ENCODE measurements at regions not wholly inside any gene's neighbourhood (a gene's known extent, or its start where the extent isn't known, plus 50 kb on each side); places are given as distances from the start of the nearest gene placed in this dataset.
"Not testable (repeated sequence)": the region's sequence is repeated elsewhere in the genome, so short reads cannot be mapped to it uniquely, and the experiment has no call there.

- FAIRE-seq, result no peak
Measured at GRCh38 chr17:70375813-70376770, 206.8 kb downstream of the KCNJ2 start.

GRCh38 chr17:70377654-70378053, 208.3 kb downstream of the KCNJ2 start:
- no peak for FAIRE-seq

DNA sequence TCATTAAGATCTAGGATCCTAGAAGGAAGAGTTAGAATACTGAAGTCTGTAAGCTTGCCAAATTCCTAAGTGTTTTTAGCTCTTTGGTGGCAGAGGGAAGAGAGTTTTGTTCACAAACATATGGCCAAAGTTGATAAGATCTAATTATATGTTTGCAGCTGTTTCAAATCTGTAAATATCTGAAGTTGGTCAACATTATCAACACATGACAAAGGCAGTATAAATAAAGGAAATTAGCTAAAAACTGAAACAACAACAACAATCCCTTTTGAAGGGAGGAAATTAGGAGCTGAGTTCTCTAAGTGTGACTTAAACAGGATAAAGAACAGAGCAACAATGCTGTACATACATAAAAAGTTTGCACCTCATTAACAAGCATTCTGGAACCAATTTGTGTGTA, 208.7 kb downstream of the KCNJ2 start:
- no peak for FAIRE-seq

DNA sequence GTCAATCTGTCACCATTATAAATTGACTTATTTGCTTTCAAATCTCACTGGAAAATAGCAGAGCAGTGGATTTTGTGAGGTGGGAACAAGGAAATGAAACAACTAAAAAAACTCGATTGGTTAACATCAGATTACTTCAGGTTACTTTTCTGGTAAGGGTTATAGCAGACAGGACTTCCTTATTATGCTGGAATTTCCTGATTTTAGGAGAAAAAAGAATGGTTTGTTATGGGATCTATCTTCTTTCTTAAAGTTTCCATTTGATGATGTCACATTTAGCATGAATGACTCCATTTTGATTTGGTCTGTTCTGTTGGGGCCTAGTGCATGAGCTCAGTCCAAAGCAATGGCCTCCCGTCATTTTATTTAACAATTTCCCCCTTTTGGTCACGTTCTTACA, 210.6 kb downstream of the KCNJ2 start:
- FAIRE-seq, result no peak

GRCh38 chr17:70381916-70382315, 212.6 kb downstream of the KCNJ2 start:
- not testable (repeated sequence) for FAIRE-seq

DNA sequence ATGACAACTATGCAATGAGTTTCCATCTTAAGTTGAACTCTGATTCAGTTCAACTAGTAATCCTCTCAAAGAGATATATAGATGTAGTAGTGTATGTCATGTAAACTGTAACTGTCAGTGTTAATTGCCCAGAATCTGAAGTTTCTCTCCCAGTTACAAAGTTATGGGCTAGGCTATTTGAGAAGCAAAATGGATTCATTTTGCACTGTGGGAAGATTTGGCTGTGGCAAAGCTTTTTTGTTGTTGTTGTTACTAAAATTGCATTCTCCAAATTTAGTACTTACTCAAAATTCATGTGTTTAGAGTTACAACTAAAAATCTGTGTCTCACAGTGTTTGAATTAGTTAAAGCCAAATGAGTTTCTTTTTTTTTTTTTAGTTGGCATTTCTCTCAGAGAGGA, 219.0 kb downstream of the KCNJ2 start:
- no peak for FAIRE-seq

GRCh38 chr17:70389232-70389757, 220.0 kb downstream of the KCNJ2 start:
- FAIRE-seq, result not testable (repeated sequence)

GRCh38 chr17:70390049-70390448, 220.7 kb downstream of the KCNJ2 start:
- FAIRE-seq, result no peak

DNA sequence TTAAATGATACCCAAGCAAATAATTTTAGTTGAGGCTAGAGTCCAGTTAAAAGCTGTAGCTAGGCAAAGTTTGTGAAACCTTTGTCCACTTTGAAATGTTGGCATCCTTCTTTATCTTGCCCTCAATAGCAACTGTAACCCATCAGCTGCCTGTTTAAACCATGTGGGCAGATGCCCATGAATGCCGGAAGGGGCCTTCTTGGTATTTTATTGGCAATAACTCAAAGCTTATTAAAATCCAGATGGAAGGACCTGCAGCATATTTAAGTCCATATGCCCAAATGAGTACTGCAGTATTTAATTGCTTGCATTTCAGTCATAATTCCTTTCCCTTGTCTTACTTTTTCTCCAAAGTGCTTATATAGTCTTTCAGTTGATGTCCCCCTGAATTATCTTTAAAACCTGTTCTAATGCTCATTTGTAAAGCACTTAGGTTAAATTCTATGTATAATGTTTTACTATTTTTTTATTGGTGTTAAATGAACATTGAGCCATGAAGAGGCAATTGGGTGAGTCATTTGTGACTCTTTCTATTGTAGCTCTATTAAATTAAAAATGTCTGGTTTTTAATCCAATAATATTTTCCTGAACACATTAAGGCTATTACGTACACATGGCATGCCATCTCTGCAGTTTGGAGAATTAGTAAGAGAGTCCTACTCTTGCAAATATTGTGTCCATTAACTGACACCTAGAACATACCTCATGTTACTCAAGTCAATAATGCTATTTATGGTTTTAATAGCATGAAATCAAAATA, 225.3 kb downstream of the KCNJ2 start:
- FAIRE-seq, result no peak

DNA sequence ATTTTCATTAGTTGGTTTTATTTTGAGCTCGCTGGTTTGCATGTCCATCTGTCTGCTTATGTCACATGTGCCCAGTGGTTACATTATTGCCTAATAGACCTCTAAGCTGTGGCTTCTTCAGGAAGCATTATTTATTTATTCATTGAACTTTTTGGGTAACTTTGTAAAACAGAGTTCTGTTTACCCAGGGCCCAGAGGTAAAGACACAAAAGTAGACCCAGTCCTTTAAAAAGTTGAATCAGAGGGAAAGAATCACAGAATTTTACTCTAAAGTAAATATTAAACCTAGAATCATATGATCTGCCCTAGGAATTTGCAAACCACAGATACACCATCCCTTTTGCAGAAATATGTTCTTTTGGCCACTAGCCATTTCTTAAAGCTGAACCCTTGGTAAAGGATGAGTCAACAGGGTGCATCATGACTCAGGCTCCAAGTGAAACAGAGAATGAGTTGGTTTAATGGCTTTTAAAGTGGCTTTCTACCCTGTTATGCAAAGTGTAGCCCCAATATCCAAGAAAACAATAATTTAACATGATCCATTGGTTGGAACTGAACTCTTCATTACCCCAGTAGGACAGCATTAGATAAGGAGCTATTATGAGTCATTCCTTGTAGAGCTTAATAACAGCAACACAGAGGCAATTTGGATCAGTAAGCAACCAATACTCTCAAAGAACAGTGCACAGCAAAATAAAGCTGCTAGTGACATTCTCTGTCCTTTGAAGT, 236.3 kb downstream of the KCNJ2 start:
- FAIRE-seq, result no peak

DNA sequence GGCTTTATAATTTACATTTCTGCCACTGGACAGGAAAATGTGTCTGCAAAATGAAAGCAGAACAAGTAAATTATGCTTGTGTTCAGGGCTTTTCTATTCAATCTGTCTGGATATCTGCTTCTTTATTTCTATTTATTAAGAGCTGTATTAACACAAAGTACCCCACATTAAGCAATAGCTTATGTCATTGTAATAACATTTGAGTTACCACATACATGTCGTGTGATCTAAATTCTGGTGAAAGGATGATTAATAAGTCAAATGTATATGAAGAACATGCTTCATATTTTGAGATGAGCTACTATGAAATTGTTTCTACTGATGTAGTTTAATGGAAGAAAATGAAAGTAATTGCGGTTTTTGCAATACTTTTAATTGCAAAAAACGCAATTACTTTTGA, 238.2 kb downstream of the KCNJ2 start:
- FAIRE-seq, result no peak

DNA sequence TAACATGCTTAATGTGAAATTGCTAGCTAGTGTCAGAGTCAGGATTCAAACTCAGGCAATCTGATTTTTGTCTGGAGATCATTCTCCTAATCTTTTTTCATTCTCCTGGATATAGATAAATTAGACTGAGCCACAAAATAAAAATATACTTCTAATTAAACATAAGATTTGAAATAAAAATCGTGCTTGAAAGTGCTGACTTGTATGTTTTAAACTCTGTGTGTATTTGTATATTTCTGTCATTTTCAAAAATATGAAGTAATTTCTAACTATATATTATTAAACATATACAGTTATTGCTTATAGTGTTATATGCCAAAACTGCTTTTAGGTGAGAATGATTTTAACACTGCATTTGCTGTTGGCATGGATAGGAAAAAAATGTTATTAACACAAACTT, 239.4 kb downstream of the KCNJ2 start:
- no peak for FAIRE-seq

DNA sequence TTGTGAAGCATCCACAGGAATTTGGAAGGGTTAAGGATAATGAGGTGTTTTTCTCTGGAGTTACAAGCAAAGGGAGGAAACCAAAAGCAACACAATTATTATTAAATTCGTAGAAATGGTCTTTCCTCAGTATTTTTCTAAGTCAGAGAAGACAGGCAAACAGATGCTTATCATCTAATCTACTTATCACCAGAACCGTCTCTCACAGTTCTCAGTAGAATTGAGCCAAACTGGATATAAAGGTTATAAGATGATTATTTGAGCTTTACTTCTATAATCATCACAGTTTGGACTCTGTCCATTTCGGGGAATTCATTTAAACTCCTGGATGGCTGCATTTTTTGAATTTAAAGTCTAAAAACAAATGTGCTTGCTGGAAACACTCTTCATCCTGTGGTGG, 245.0 kb downstream of the KCNJ2 start:
- FAIRE-seq, result no peak

DNA sequence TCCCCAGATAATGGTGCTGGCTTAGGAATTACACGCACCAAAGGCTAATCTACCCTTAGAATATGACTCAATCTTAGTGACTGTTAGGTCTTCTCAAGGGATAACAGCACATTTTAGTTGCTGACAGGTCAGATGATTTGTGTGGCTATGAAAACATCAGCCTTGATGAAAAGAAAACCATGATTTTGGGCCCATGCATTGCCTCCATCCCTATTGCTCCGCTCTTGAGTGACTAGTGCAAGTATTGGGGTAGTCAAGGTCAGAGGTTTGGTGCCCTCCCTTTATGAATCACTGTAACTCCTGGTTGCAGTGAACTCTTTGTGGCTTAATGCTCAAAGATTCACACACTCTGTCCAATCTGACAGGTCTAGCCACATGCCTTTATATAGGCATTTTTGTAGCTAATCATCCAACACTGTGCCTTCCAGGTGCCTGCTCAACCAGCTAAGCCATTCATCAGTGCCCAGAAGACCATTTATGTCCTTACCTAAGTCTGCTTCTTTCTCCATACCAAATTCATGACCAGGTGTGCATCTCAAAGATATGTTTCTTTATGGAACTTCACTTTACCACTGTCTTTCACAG, 251.6 kb downstream of the KCNJ2 start:
- no peak for FAIRE-seq

- no peak for FAIRE-seq
Measured at GRCh38 chr17:70422862-70423261, 253.5 kb downstream of the KCNJ2 start.

- no peak for FAIRE-seq
Measured at GRCh38 chr17:70423562-70423961, 254.2 kb downstream of the KCNJ2 start.

DNA sequence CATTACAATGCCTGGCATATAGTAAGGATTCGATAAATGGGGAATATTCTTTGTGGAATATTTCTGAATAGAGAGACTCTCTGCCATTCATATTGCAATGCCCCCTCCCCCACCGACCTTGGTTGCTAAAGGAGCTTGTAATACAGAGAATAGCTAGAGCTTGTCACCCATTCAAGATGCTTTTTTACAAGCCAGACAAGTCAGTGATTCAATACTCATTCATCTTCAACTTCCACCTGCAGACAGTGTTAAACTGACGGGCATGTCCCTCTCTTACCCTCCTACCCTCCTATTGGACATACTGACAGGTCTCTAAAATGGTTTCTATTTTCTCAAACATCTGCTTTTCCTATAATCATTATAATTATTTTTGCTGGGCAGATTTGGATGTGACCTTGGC, 257.4 kb downstream of the KCNJ2 start:
- FAIRE-seq, result no peak

- FAIRE-seq, result no peak
Measured at GRCh38 chr17:70434536-70435490, 265.5 kb downstream of the KCNJ2 start.

GRCh38 chr17:70437656-70438055, 268.3 kb downstream of the KCNJ2 start:
- no peak for FAIRE-seq

- FAIRE-seq, result no peak
Measured at GRCh38 chr17:70446446-70446845, 277.1 kb downstream of the KCNJ2 start.

GRCh38 chr17:70447588-70447987, 278.3 kb downstream of the KCNJ2 start:
- no peak for FAIRE-seq
